ENCODE measurements at regions not wholly inside any gene's neighbourhood (a gene's known extent, or its start where the extent isn't known, plus 50 kb on each side); places are given as distances from the start of the nearest gene placed in this dataset.
A peak's percentile ranks its signal among the peaks of the same experiment; 100 is the strongest.

- no peak for DNase-seq
Measured at GRCh38 chr1:29823561-29823960, 587.2 kb downstream of the PTPRU start.

- no peak for DNase-seq
Measured at GRCh38 chr1:29821605-29822004, 585.3 kb downstream of the PTPRU start.

- DNase-seq: no peak
Measured at GRCh38 chr1:29820401-29820800, 584.1 kb downstream of the PTPRU start.

- peak; percentile 40 for DNase-seq
Measured at GRCh38 chr1:29812408-29813135, 576.2 kb downstream of the PTPRU start.

- no peak for DNase-seq
Measured at GRCh38 chr1:29811727-29812407, 575.5 kb downstream of the PTPRU start.

- DNase-seq: no peak
Measured at GRCh38 chr1:29811247-29811646, 574.9 kb downstream of the PTPRU start.

GRCh38 chr1:29810121-29811120 lies 574.1 kb downstream of the PTPRU start:
- no peak for DNase-seq

- no peak for DNase-seq
Measured at GRCh38 chr1:29809446-29810120, 573.3 kb downstream of the PTPRU start.

GRCh38 chr1:29808141-29808995 lies 572.0 kb downstream of the PTPRU start:
- no peak for DNase-seq

- DNase-seq: no peak
Measured at GRCh38 chr1:29807689-29808088, 571.4 kb downstream of the PTPRU start.

- no peak for DNase-seq
Measured at GRCh38 chr1:29806646-29807319, 570.5 kb downstream of the PTPRU start.

GRCh38 chr1:29805896-29806160 lies 569.5 kb downstream of the PTPRU start:
- no peak for DNase-seq

GRCh38 chr1:29805122-29805895 lies 569.0 kb downstream of the PTPRU start:
- no peak for DNase-seq

- no peak for DNase-seq
Measured at GRCh38 chr1:29804181-29804899, 568.0 kb downstream of the PTPRU start.

- no peak for DNase-seq
Measured at GRCh38 chr1:29803486-29803885, 567.2 kb downstream of the PTPRU start.

GRCh38 chr1:29802181-29803068 lies 566.1 kb downstream of the PTPRU start:
- DNase-seq: peak; percentile 15

- DNase-seq: no peak
Measured at GRCh38 chr1:29801561-29801973, 565.2 kb downstream of the PTPRU start.

- DNase-seq: no peak
Measured at GRCh38 chr1:29801003-29801402, 564.7 kb downstream of the PTPRU start.

- no peak for DNase-seq
Measured at GRCh38 chr1:29800522-29800956, 564.2 kb downstream of the PTPRU start.
